GM12878 (cell line): ENCODE measurements at regions not wholly inside any gene's neighbourhood (a gene's known extent, or its start where the extent isn't known, plus 50 kb on each side); places are given as distances from the start of the nearest gene placed in this dataset.

Experiments
- BACH1 ChIP-seq: fragments of 450-650 bp; IDR thresholded peaks from 2 replicates; pipeline ENCODE4 v1.6.1; 2017; ENCODE audit warnings: mild to moderate bottlenecking, borderline replicate concordance
- KDM1A ChIP-seq: fragments of 200-600 bp; sonication (generic); IDR thresholded peaks from 2 replicates; pipeline ENCODE4 v1.6.1; 2016; ENCODE audit warnings: borderline replicate concordance
- MAX ChIP-seq: IDR thresholded peaks from 2 replicates; pipeline ENCODE4 v1.6.1; 2012; ENCODE audit warnings: low read depth, low read length, improper control_type of control experiment
- NFIC ChIP-seq: IDR thresholded peaks from 2 replicates; pipeline ENCODE4 v1.6.1; 2012; ENCODE audit warnings: low read depth, mild to moderate bottlenecking, inconsistent platforms, low read length, moderate library complexity
- USF2 ChIP-seq: IDR thresholded peaks from 2 replicates; pipeline ENCODE4 v1.6.1; 2011; ENCODE audit warnings: low read depth, low read length, improper control_type of control experiment, borderline replicate concordance
- ZZZ3 ChIP-seq: IDR thresholded peaks from 2 replicates; pipeline ENCODE4 v1.6.1; 2011; ENCODE audit warnings: low read depth; ENCODE audit not compliant: control insufficient read depth, insufficient read length
- TF ChIP-seq, protein P1 (sequence below), 3 experiments: IDR thresholded peaks in 2 of 3; conservative IDR thresholded peaks in 1 of 3; 2 replicates each; pipeline ENCODE4 v1.5.1; 2011; ENCODE audit warnings: low read depth in 3 of 3, low read length in 3 of 3, mild to moderate bottlenecking in 3 of 3, control low read depth in 2 of 3, moderate library complexity in 2 of 3, inconsistent platforms in 1 of 3, mixed read lengths in 1 of 3; ENCODE audit not compliant: control insufficient read depth in 2 of 3, insufficient read depth in 1 of 3; ENCODE audit errors: extremely low read depth in 1 of 3

DNA sequence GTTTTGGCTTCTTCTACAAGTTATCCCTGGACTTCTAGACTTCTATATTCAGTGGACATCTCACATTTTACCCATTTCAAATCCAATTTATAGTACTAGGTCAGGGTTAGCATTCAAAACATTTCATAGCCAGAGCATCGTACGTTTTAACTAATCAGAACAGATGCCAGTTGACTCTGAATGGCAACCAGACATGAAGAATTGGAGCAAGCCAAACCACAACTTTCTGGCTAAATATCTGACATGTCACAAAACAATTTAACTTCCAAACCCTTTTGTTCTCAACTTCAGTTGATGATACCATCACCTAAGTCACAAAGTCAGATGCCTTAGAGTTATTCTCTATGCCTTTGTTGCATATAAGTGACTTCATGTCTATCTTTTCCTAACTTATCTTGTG lies 1105.7 kb downstream of the XPNPEP1 start:
- TF ChIP-seq NFIC (no peak), MAX (no peak), KDM1A (no peak), BACH1 (no peak), USF2 (no peak), ZZZ3 (no peak)
- TF ChIP-seq, protein P1, sequence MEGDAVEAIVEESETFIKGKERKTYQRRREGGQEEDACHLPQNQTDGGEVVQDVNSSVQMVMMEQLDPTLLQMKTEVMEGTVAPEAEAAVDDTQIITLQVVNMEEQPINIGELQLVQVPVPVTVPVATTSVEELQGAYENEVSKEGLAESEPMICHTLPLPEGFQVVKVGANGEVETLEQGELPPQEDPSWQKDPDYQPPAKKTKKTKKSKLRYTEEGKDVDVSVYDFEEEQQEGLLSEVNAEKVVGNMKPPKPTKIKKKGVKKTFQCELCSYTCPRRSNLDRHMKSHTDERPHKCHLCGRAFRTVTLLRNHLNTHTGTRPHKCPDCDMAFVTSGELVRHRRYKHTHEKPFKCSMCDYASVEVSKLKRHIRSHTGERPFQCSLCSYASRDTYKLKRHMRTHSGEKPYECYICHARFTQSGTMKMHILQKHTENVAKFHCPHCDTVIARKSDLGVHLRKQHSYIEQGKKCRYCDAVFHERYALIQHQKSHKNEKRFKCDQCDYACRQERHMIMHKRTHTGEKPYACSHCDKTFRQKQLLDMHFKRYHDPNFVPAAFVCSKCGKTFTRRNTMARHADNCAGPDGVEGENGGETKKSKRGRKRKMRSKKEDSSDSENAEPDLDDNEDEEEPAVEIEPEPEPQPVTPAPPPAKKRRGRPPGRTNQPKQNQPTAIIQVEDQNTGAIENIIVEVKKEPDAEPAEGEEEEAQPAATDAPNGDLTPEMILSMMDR (IDR thresholded peaks at IDR 0.05 in 2 of 3, conservative IDR thresholded peaks at IDR 0.05 in 1 of 3; ENCODE audit: control insufficient read depth in 2 of 3, extremely low read depth in 1 of 3, insufficient read depth in 1 of 3, low read depth in 3 of 3, low read length in 3 of 3) = no peak
